GM21737 (cell line): ENCODE measurements at regions not wholly inside any gene's neighbourhood (a gene's known extent, or its start where the extent isn't known, plus 50 kb on each side); places are given as distances from the start of the nearest gene placed in this dataset.
"Not testable (repeated sequence)": the region's sequence is repeated elsewhere in the genome, so short reads cannot be mapped to it uniquely, and the experiment has no call there.

ENCODE experiments used
- ATAC-seq: cut with Tn5 transposase; IDR thresholded peaks from one replicate; pipeline ENCODE4 v1.9.1; 2021; ENCODE audit warnings: mild to moderate bottlenecking, moderate library complexity; ENCODE audit not compliant: unreplicated experiment

- ATAC-seq: no peak
Measured at GRCh38 chr12:131494741-131495524, 216.0 kb upstream of the SFSWAP start.

- ATAC-seq: no peak
Measured at GRCh38 chr12:131497966-131498365, 212.9 kb upstream of the SFSWAP start.

GRCh38 chr12:131499160-131499863 lies 211.6 kb upstream of the SFSWAP start:
- ATAC-seq: no peak

- ATAC-seq: no peak
Measured at GRCh38 chr12:131499864-131500190, 211.1 kb upstream of the SFSWAP start.

GRCh38 chr12:131500564-131500963 lies 210.3 kb upstream of the SFSWAP start:
- no peak for ATAC-seq

GRCh38 chr12:131505561-131505960 lies 205.3 kb upstream of the SFSWAP start:
- no peak for ATAC-seq

GRCh38 chr12:131506426-131506825 lies 204.5 kb upstream of the SFSWAP start:
- ATAC-seq: no peak

GRCh38 chr12:131507094-131507493 lies 203.8 kb upstream of the SFSWAP start:
- no peak for ATAC-seq

GRCh38 chr12:131507881-131508280 lies 203.0 kb upstream of the SFSWAP start:
- ATAC-seq: no peak

GRCh38 chr12:131509701-131510100 lies 201.2 kb upstream of the SFSWAP start:
- no peak for ATAC-seq

- no peak for ATAC-seq
Measured at GRCh38 chr12:131510431-131510830, 200.5 kb upstream of the SFSWAP start.

- ATAC-seq: peak; percentile 97
Measured at GRCh38 chr12:131511391-131511802, 199.5 kb upstream of the SFSWAP start.

GRCh38 chr12:131511803-131512561 lies 198.9 kb upstream of the SFSWAP start:
- peak; percentile 13 for ATAC-seq

GRCh38 chr12:131513606-131514005 lies 197.3 kb upstream of the SFSWAP start:
- ATAC-seq: no peak

- ATAC-seq: not testable (repeated sequence)
Measured at GRCh38 chr12:131520553-131520952, 190.3 kb upstream of the SFSWAP start.

GRCh38 chr12:131521326-131521725 lies 189.6 kb upstream of the SFSWAP start:
- ATAC-seq: no peak

- no peak for ATAC-seq
Measured at GRCh38 chr12:131525795-131526508, 184.9 kb upstream of the SFSWAP start.

- ATAC-seq: no peak
Measured at GRCh38 chr12:131527092-131527491, 183.8 kb upstream of the SFSWAP start.

- no peak for ATAC-seq
Measured at GRCh38 chr12:131527736-131528135, 183.2 kb upstream of the SFSWAP start.

- no peak for ATAC-seq
Measured at GRCh38 chr12:131528144-131528543, 182.7 kb upstream of the SFSWAP start.

- ATAC-seq: no peak
Measured at GRCh38 chr12:131528667-131529066, 182.2 kb upstream of the SFSWAP start.
